Fibroblast of lung (primary cell): ENCODE measurements at regions not wholly inside any gene's neighbourhood (a gene's known extent, or its start where the extent isn't known, plus 50 kb on each side); places are given as distances from the start of the nearest gene placed in this dataset.

Experiments
- EZH2 ChIP-seq: IDR thresholded peaks from 2 replicates; pipeline ENCODE4 v1.5.1; 2012; ENCODE audit warnings: low read length, control low read depth, mild to moderate bottlenecking; ENCODE audit errors: missing control alignments
- TF ChIP-seq, protein P1 (sequence below), 2 donors: IDR thresholded peaks in 1 of 2; conservative IDR thresholded peaks in 1 of 2; 1 replicate in 1 of 2; 2 replicates in 1 of 2; pipeline ENCODE4 v1.5.1; 2011 to 2012; ENCODE audit warnings: low read length in 2 of 2, control low read depth in 1 of 2, inconsistent platforms in 1 of 2, low read depth in 1 of 2, mild to moderate bottlenecking in 1 of 2

DNA sequence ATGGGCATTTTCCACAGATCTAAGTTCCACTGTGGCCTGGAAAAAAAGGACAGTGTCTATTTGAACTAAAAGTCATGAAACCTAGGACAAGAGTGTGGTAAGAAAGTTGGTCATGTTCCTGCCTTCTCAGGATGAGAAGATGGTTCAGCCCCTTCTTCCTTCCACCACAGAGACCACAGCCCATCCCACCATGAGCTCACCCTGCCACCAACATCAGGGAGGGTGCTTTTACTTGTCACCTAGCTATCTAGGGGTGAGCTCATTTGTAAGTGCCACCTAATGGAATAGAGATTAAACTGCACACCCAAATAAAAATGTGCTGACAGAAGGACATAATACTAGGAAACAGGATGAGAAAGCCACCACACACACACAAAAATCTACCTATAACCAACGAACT is 235.9 kb downstream of the SPIN4 start:
- no peak for TF ChIP-seq EZH2
- TF ChIP-seq, protein P1, sequence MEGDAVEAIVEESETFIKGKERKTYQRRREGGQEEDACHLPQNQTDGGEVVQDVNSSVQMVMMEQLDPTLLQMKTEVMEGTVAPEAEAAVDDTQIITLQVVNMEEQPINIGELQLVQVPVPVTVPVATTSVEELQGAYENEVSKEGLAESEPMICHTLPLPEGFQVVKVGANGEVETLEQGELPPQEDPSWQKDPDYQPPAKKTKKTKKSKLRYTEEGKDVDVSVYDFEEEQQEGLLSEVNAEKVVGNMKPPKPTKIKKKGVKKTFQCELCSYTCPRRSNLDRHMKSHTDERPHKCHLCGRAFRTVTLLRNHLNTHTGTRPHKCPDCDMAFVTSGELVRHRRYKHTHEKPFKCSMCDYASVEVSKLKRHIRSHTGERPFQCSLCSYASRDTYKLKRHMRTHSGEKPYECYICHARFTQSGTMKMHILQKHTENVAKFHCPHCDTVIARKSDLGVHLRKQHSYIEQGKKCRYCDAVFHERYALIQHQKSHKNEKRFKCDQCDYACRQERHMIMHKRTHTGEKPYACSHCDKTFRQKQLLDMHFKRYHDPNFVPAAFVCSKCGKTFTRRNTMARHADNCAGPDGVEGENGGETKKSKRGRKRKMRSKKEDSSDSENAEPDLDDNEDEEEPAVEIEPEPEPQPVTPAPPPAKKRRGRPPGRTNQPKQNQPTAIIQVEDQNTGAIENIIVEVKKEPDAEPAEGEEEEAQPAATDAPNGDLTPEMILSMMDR (conservative IDR thresholded peaks at IDR 0.05 in 1 of 2, IDR thresholded peaks at IDR 0.05 in 1 of 2; ENCODE audit: low read depth in 1 of 2, low read length in 2 of 2), result no peak
